GM19023 (cell line): ENCODE measurements at regions not wholly inside any gene's neighbourhood (a gene's known extent, or its start where the extent isn't known, plus 50 kb on each side); places are given as distances from the start of the nearest gene placed in this dataset.

Experiments used
- ATAC-seq: cut with Tn5 transposase; IDR thresholded peaks from one replicate; pipeline ENCODE4 v1.9.1; 2021; ENCODE audit warnings: mild to moderate bottlenecking, moderate library complexity; ENCODE audit not compliant: unreplicated experiment

GRCh38 chr13:100941377-100942368 is 267.1 kb upstream of the TMTC4 start:
- ATAC-seq, result no peak

GRCh38 chr13:100940658-100941057 is 266.1 kb upstream of the TMTC4 start:
- no peak for ATAC-seq

- ATAC-seq, result no peak
Observed at GRCh38 chr13:100933841-100934240, 259.2 kb upstream of the TMTC4 start.

- no peak for ATAC-seq
Observed at GRCh38 chr13:100922599-100922998, 248.0 kb upstream of the TMTC4 start.

GRCh38 chr13:100921139-100921538 is 246.5 kb upstream of the TMTC4 start:
- no peak for ATAC-seq

GRCh38 chr13:100917011-100917410 is 242.4 kb upstream of the TMTC4 start:
- no peak for ATAC-seq

- ATAC-seq, result no peak
Observed at GRCh38 chr13:100913143-100913542, 238.5 kb upstream of the TMTC4 start.

GRCh38 chr13:100904293-100904976 is 229.8 kb upstream of the TMTC4 start:
- ATAC-seq, result no peak

- no peak for ATAC-seq
Observed at GRCh38 chr13:100899720-100900316, 225.2 kb upstream of the TMTC4 start.

GRCh38 chr13:100898431-100898830 is 223.8 kb upstream of the TMTC4 start:
- ATAC-seq, result no peak

GRCh38 chr13:100895651-100896050 is 221.1 kb upstream of the TMTC4 start:
- no peak for ATAC-seq

GRCh38 chr13:100892981-100893380 is 218.4 kb upstream of the TMTC4 start:
- ATAC-seq, result no peak

GRCh38 chr13:100890645-100891044 is 216.1 kb upstream of the TMTC4 start:
- no peak for ATAC-seq

GRCh38 chr13:100887729-100888151 is 213.1 kb upstream of the TMTC4 start:
- ATAC-seq, result no peak

GRCh38 chr13:100883453-100883852 is 208.9 kb upstream of the TMTC4 start:
- no peak for ATAC-seq

GRCh38 chr13:100881291-100881864 is 206.8 kb upstream of the TMTC4 start:
- no peak for ATAC-seq

- ATAC-seq, result no peak
Observed at GRCh38 chr13:100880166-100880565, 205.6 kb upstream of the TMTC4 start.

GRCh38 chr13:100879255-100879654 is 204.7 kb upstream of the TMTC4 start:
- ATAC-seq, result no peak

- ATAC-seq, result no peak
Observed at GRCh38 chr13:100876044-100876403, 201.4 kb upstream of the TMTC4 start.

- peak; percentile 58 for ATAC-seq
Observed at GRCh38 chr13:100875392-100876043, 200.9 kb upstream of the TMTC4 start.

- no peak for ATAC-seq
Observed at GRCh38 chr13:100872761-100873160, 198.2 kb upstream of the TMTC4 start.
